ENCODE measurements at regions not wholly inside any gene's neighbourhood (a gene's known extent, or its start where the extent isn't known, plus 50 kb on each side); places are given as distances from the start of the nearest gene placed in this dataset.
"Not testable (repeated sequence)": the region's sequence is repeated elsewhere in the genome, so short reads cannot be mapped to it uniquely, and the experiment has no call there.

GRCh38 chr4:124817531-124817930 is 105.0 kb upstream of the ANKRD50 start:
- no peaks in the 10 kb centered on the region for H3K36me3 ChIP-seq (ENCODE audit: control insufficient read depth, insufficient read depth, low read length)
- no peak overlapping the region for H3K4me3 ChIP-seq (replicated peaks; ENCODE audit: low read depth, low read length)
- no peaks in the 10 kb centered on the region for H3K27me3 ChIP-seq (replicated peaks; ENCODE audit: control insufficient read depth, insufficient read depth, low read length)
- TF ChIP-seq CTCF (IDR thresholded peaks at IDR 0.05; ENCODE audit: insufficient read depth, low read length, poor library complexity, severe bottlenecking) = no peak
- no peak for DNase-seq (ENCODE audit: extremely low read depth, insufficient read length)

GRCh38 chr4:124812203-124812602 is 99.7 kb upstream of the ANKRD50 start:
- not testable (repeated sequence) for H3K4me3 ChIP-seq (replicated peaks; ENCODE audit: low read depth, low read length); DNase-seq (ENCODE audit: extremely low read depth, insufficient read length); H3K36me3 ChIP-seq (ENCODE audit: control insufficient read depth, insufficient read depth, low read length); H3K27me3 ChIP-seq (replicated peaks; ENCODE audit: control insufficient read depth, insufficient read depth, low read length)

- no peak for DNase-seq (ENCODE audit: extremely low read depth, insufficient read length)
- H3K27me3 ChIP-seq (replicated peaks; ENCODE audit: control insufficient read depth, insufficient read depth, low read length) = no peaks in the 10 kb centered on the region
- no peaks in the 10 kb centered on the region for H3K36me3 ChIP-seq (ENCODE audit: control insufficient read depth, insufficient read depth, low read length)
- no peak overlapping the region for H3K4me3 ChIP-seq (replicated peaks; ENCODE audit: low read depth, low read length)
- TF ChIP-seq CTCF (IDR thresholded peaks at IDR 0.05; ENCODE audit: insufficient read depth, low read length, poor library complexity, severe bottlenecking) = no peak
Measured at GRCh38 chr4:124810827-124811226, 98.3 kb upstream of the ANKRD50 start.

- H3K36me3 ChIP-seq (ENCODE audit: control insufficient read depth, insufficient read depth, low read length) = no peaks in the 10 kb centered on the region
- no peak overlapping the region for H3K4me3 ChIP-seq (replicated peaks; ENCODE audit: low read depth, low read length)
- H3K27me3 ChIP-seq (replicated peaks; ENCODE audit: control insufficient read depth, insufficient read depth, low read length) = no peaks in the 10 kb centered on the region
- no peak for TF ChIP-seq CTCF (IDR thresholded peaks at IDR 0.05; ENCODE audit: insufficient read depth, low read length, poor library complexity, severe bottlenecking)
- DNase-seq (ENCODE audit: extremely low read depth, insufficient read length) = no peak
Measured at GRCh38 chr4:124807421-124807820, 94.9 kb upstream of the ANKRD50 start.

GRCh38 chr4:124806403-124806802 is 93.9 kb upstream of the ANKRD50 start:
- Histone ChIP-seq H3K36me3 (ENCODE audit: control insufficient read depth, insufficient read depth, low read length) (no peaks in the 10 kb centered on the region), H3K4me3 (replicated peaks; ENCODE audit: low read depth, low read length) (no peak overlapping the region), H3K27me3 (replicated peaks; ENCODE audit: control insufficient read depth, insufficient read depth, low read length) (no peaks in the 10 kb centered on the region)
- DNase-seq (ENCODE audit: extremely low read depth, insufficient read length) = no peak
- no peak for TF ChIP-seq CTCF (IDR thresholded peaks at IDR 0.05; ENCODE audit: insufficient read depth, low read length, poor library complexity, severe bottlenecking)

- no peak overlapping the region for H3K4me3 ChIP-seq (replicated peaks; ENCODE audit: low read depth, low read length)
- TF ChIP-seq CTCF (IDR thresholded peaks at IDR 0.05; ENCODE audit: insufficient read depth, low read length, poor library complexity, severe bottlenecking) = no peak
- no peaks in the 10 kb centered on the region for H3K27me3 ChIP-seq (replicated peaks; ENCODE audit: control insufficient read depth, insufficient read depth, low read length)
- no peaks in the 10 kb centered on the region for H3K36me3 ChIP-seq (ENCODE audit: control insufficient read depth, insufficient read depth, low read length)
- DNase-seq (ENCODE audit: extremely low read depth, insufficient read length) = no peak
Measured at GRCh38 chr4:124804584-124804983, 92.1 kb upstream of the ANKRD50 start.
